HepG2 (cell line): ENCODE measurements at regions not wholly inside any gene's neighbourhood (a gene's known extent, or its start where the extent isn't known, plus 50 kb on each side); places are given as distances from the start of the nearest gene placed in this dataset.
A peak's percentile ranks its signal among the peaks of the same experiment; 100 is the strongest.

ENCODE experiments used
- ASH2L ChIP-seq: fragments of 300-600, 200-600 bp; sonication (generic); IDR thresholded peaks from 2 replicates; pipeline ENCODE4 v1.7.0; 2017; ENCODE audit warnings: low read depth, mild to moderate bottlenecking, moderate library complexity, mixed read lengths, low read length; ENCODE audit not compliant: insufficient read length
- CBX1 ChIP-seq: IDR thresholded peaks from one replicate; pipeline ENCODE4 v1.6.1; 2016; ENCODE audit warnings: antibody characterized with exemption, low read depth
- CHCHD3 ChIP-seq: sonication (generic); formaldehyde crosslinking; IDR thresholded peaks from 2 replicates; pipeline ENCODE4 v1.8.0; 2022; ENCODE audit warnings: mild to moderate bottlenecking, missing genetic modification reagents, moderate library complexity
- GATA4 ChIP-seq: sonication (generic); IDR thresholded peaks from 2 replicates; pipeline ENCODE4 v1.6.1; 2016; ENCODE audit warnings: antibody characterized with exemption, low read depth, borderline replicate concordance
- HDAC6 ChIP-seq: fragments of 200-600 bp; sonication (generic); IDR thresholded peaks from 2 replicates; pipeline ENCODE4 v1.7.0; 2017; ENCODE audit warnings: mild to moderate bottlenecking, antibody characterized with exemption, low read length, low read depth
- HNRNPK ChIP-seq: fragments of 200-400 bp; formaldehyde crosslinking; IDR thresholded peaks from 2 replicates; pipeline ENCODE4 v1.6.1; 2018; ENCODE audit warnings: low read length, low read depth, moderate library complexity, mild to moderate bottlenecking; ENCODE audit not compliant: poor library complexity, severe bottlenecking
- KLF15 ChIP-seq: sonication (generic); formaldehyde crosslinking; IDR thresholded peaks from 2 replicates; pipeline ENCODE4 v1.8.1; 2023; ENCODE audit warnings: borderline replicate concordance, mild to moderate bottlenecking, inconsistent platforms, missing genetic modification reagents, mixed read lengths
- MED1 ChIP-seq: sonication (generic); formaldehyde crosslinking; IDR thresholded peaks from 2 replicates; pipeline ENCODE4 v1.4.0; 2020; ENCODE audit warnings: missing genetic modification reagents
- MTF1 ChIP-seq: sonication (generic); formaldehyde crosslinking; IDR thresholded peaks from 2 replicates; pipeline ENCODE4 v1.5.0; 2020; ENCODE audit warnings: missing genetic modification reagents
- SP5 ChIP-seq: IDR thresholded peaks from 2 replicates; pipeline ENCODE4 v1.6.1; 2016; ENCODE audit warnings: low read depth, borderline replicate concordance
- SRSF4 ChIP-seq: fragments of 200-400 bp; formaldehyde crosslinking; IDR thresholded peaks from one replicate; pipeline ENCODE4 v1.6.1; 2018; ENCODE audit warnings: mild to moderate bottlenecking, low read depth, low read length, moderate library complexity; ENCODE audit not compliant: poor library complexity, severe bottlenecking
- ZC3H4 ChIP-seq: sonication (generic); formaldehyde crosslinking; IDR thresholded peaks from 2 replicates; pipeline ENCODE4 v1.4.0; 2020; ENCODE audit warnings: missing genetic modification reagents, borderline replicate concordance
- ZNF101 ChIP-seq: sonication (generic); formaldehyde crosslinking; IDR thresholded peaks from 2 replicates; pipeline ENCODE4 v1.4.0; 2020; ENCODE audit warnings: mild to moderate bottlenecking, low read depth, missing genetic modification reagents, borderline replicate concordance
- ZNF124 ChIP-seq: sonication (generic); formaldehyde crosslinking; IDR thresholded peaks from 2 replicates; pipeline ENCODE4 v1.4.0; 2020; ENCODE audit warnings: missing genetic modification reagents
- ZNF431 ChIP-seq: sonication (generic); formaldehyde crosslinking; IDR thresholded peaks from 2 replicates; pipeline ENCODE4 v1.9.0; 2022; ENCODE audit warnings: missing genetic modification reagents, low read depth, mild to moderate bottlenecking, borderline replicate concordance
- ZNF441 ChIP-seq: sonication (generic); formaldehyde crosslinking; IDR thresholded peaks from 2 replicates; pipeline ENCODE4 v1.7.0; 2021; ENCODE audit warnings: missing genetic modification reagents, borderline replicate concordance
- ZNF713 ChIP-seq: sonication (generic); formaldehyde crosslinking; IDR thresholded peaks from 2 replicates; pipeline ENCODE4 v1.4.0; 2020; ENCODE audit warnings: mild to moderate bottlenecking, missing genetic modification reagents
- ZNF766 ChIP-seq: sonication (generic); formaldehyde crosslinking; IDR thresholded peaks from 2 replicates; pipeline ENCODE4 v1.5.0; 2020; ENCODE audit warnings: missing genetic modification reagents, borderline replicate concordance
- ZNF83 ChIP-seq: sonication (generic); formaldehyde crosslinking; IDR thresholded peaks from 2 replicates; pipeline ENCODE4 v1.4.0; 2020; ENCODE audit warnings: missing genetic modification reagents, mild to moderate bottlenecking, borderline replicate concordance
- TF ChIP-seq, protein P1 (sequence below): sonication (generic); formaldehyde crosslinking; IDR thresholded peaks from 2 replicates; pipeline ENCODE4 v1.4.0; 2020; ENCODE audit warnings: missing genetic modification reagents
- TF ChIP-seq, protein P2 (sequence below): sonication (generic); formaldehyde crosslinking; IDR thresholded peaks from 2 replicates; pipeline ENCODE4 v1.8.0; 2022; ENCODE audit warnings: missing genetic modification reagents, mild to moderate bottlenecking, borderline replicate concordance
- TF ChIP-seq, protein P3 (sequence below): sonication (generic); formaldehyde crosslinking; conservative IDR thresholded peaks from 2 replicates; pipeline ENCODE4 v1.8.0; 2022; ENCODE audit warnings: missing genetic modification reagents
- TF ChIP-seq, protein P4 (sequence below): sonication (generic); formaldehyde crosslinking; IDR thresholded peaks from 2 replicates; pipeline ENCODE4 v1.5.1; 2020; ENCODE audit warnings: mild to moderate bottlenecking, missing genetic modification reagents, moderate library complexity

DNA sequence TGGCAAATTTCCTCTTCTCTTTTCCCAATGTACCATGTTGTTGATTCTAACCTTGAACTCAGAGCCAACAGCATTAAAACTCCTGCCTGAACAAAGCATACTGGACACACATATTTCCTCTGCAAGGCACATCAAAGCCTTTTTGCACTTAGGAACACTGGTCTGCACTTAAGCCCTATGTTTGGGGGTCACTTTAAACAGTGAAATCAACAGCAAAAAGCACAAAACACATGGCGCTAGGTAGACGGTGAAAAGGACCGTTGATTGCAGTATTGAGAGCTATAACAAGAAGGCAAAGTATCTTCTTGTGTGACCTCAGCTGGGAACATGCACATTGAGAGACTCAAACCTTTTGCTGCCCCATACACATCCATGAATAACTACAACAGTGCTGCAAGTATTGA, 83.9 kb upstream of the SH3BP4 start (continued):
- TF ChIP-seq, protein P1, sequence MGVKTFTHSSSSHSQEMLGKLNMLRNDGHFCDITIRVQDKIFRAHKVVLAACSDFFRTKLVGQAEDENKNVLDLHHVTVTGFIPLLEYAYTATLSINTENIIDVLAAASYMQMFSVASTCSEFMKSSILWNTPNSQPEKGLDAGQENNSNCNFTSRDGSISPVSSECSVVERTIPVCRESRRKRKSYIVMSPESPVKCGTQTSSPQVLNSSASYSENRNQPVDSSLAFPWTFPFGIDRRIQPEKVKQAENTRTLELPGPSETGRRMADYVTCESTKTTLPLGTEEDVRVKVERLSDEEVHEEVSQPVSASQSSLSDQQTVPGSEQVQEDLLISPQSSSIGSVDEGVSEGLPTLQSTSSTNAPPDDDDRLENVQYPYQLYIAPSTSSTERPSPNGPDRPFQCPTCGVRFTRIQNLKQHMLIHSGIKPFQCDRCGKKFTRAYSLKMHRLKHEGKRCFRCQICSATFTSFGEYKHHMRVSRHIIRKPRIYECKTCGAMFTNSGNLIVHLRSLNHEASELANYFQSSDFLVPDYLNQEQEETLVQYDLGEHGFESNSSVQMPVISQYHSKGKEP (CRISPR knock-in tag), result no peak
- no peak for TF ChIP-seq ZNF441
- no peak for TF ChIP-seq CHCHD3 (CRISPR knock-in tag)
- no peak for TF ChIP-seq ZNF766 (CRISPR knock-in tag)
- TF ChIP-seq ZNF101 (CRISPR knock-in tag), result no peak
- TF ChIP-seq ZNF431, result no peak
- no peak for TF ChIP-seq KLF15 (CRISPR knock-in tag)
- TF ChIP-seq SP5 (CRISPR knock-in tag), result peak; percentile 46; the same call in 1 of the 2 replicates
- no peak for TF ChIP-seq SRSF4
- TF ChIP-seq, protein P2, sequence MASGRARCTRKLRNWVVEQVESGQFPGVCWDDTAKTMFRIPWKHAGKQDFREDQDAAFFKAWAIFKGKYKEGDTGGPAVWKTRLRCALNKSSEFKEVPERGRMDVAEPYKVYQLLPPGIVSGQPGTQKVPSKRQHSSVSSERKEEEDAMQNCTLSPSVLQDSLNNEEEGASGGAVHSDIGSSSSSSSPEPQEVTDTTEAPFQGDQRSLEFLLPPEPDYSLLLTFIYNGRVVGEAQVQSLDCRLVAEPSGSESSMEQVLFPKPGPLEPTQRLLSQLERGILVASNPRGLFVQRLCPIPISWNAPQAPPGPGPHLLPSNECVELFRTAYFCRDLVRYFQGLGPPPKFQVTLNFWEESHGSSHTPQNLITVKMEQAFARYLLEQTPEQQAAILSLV, result no peak; the same call in 1 of the 2 replicates
- no peak for TF ChIP-seq HNRNPK
- TF ChIP-seq ZNF713 (CRISPR knock-in tag), result no peak
- no peak for TF ChIP-seq ZNF83 (CRISPR knock-in tag)
- TF ChIP-seq, protein P3, sequence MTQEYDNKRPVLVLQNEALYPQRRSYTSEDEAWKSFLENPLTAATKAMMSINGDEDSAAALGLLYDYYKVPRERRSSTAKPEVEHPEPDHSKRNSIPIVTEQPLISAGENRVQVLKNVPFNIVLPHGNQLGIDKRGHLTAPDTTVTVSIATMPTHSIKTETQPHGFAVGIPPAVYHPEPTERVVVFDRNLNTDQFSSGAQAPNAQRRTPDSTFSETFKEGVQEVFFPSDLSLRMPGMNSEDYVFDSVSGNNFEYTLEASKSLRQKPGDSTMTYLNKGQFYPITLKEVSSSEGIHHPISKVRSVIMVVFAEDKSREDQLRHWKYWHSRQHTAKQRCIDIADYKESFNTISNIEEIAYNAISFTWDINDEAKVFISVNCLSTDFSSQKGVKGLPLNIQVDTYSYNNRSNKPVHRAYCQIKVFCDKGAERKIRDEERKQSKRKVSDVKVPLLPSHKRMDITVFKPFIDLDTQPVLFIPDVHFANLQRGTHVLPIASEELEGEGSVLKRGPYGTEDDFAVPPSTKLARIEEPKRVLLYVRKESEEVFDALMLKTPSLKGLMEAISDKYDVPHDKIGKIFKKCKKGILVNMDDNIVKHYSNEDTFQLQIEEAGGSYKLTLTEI, result no peak
- no peak for TF ChIP-seq CBX1
- TF ChIP-seq MED1 (CRISPR knock-in tag), result peak; percentile 100
- no peak for TF ChIP-seq ZNF124 (CRISPR knock-in tag)
- TF ChIP-seq GATA4, result peak; percentile 74; the same call in 1 of the 2 replicates
- no peak for TF ChIP-seq HDAC6
- peak; percentile 78 for TF ChIP-seq ASH2L
- TF ChIP-seq MTF1 (CRISPR knock-in tag), result no peak
- no peak for TF ChIP-seq ZC3H4 (CRISPR knock-in tag)
- TF ChIP-seq, protein P4, sequence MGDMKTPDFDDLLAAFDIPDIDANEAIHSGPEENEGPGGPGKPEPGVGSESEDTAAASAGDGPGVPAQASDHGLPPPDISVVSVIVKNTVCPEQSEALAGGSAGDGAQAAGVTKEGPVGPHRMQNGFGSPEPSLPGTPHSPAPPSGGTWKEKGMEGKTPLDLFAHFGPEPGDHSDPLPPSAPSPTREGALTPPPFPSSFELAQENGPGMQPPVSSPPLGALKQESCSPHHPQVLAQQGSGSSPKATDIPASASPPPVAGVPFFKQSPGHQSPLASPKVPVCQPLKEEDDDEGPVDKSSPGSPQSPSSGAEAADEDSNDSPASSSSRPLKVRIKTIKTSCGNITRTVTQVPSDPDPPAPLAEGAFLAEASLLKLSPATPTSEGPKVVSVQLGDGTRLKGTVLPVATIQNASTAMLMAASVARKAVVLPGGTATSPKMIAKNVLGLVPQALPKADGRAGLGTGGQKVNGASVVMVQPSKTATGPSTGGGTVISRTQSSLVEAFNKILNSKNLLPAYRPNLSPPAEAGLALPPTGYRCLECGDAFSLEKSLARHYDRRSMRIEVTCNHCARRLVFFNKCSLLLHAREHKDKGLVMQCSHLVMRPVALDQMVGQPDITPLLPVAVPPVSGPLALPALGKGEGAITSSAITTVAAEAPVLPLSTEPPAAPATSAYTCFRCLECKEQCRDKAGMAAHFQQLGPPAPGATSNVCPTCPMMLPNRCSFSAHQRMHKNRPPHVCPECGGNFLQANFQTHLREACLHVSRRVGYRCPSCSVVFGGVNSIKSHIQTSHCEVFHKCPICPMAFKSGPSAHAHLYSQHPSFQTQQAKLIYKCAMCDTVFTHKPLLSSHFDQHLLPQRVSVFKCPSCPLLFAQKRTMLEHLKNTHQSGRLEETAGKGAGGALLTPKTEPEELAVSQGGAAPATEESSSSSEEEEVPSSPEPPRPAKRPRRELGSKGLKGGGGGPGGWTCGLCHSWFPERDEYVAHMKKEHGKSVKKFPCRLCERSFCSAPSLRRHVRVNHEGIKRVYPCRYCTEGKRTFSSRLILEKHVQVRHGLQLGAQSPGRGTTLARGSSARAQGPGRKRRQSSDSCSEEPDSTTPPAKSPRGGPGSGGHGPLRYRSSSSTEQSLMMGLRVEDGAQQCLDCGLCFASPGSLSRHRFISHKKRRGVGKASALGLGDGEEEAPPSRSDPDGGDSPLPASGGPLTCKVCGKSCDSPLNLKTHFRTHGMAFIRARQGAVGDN (CRISPR knock-in tag), result no peak
